GM19099 (cell line): ENCODE measurements at regions not wholly inside any gene's neighbourhood (a gene's known extent, or its start where the extent isn't known, plus 50 kb on each side); places are given as distances from the start of the nearest gene placed in this dataset.

Source experiments
- POLR2A ChIP-seq: IDR thresholded peaks from 3 replicates; pipeline ENCODE4 v1.6.1; 2011; ENCODE audit warnings: low read depth; ENCODE audit not compliant: insufficient read length; ENCODE audit errors: extremely low read depth

GRCh38 chr13:81388400-81388799 is 1047.5 kb upstream of the SPRY2 start:
- no peak for TF ChIP-seq POLR2A

DNA sequence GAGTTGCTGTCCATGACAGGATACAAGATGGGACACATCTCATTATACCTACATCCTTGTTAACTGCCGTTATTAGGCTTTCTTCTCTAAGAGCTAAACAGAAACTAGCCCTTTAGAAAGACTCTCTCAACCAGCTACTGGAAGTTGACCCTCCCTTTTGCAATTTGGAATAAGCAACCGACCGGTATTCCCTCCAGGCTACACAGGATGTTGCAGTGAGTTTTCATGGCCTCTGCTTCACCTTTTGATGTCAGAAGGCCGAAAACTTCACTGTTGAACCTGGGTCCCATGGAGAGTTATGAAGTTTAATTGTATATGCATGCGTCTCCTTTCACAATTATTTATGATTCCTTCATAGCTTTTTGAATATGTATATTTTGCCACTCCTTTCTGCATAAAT is 1042.5 kb upstream of the SPRY2 start:
- TF ChIP-seq POLR2A: no peak

- no peak for TF ChIP-seq POLR2A
These were observed 1041.3 kb upstream of the SPRY2 start for GRCh38 chr13:81382246-81382645.

DNA sequence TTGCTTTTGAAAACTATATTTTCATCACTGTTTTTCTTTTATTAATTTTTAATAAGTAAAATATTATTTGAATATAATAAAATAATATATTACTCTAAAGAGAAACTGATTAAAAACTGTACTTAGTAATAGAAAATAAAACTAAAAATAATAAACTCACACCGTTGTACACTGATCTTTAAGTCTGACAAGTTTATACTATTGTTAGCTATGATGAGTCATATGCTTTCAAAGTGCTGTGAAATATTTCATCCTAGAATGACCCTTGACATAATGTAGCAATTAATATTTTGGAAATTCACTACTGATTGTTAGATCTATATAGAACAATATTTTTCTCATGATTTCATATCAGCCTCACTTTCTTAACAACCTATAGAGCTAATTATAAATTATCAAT is 1040.6 kb upstream of the SPRY2 start:
- no peak for TF ChIP-seq POLR2A

DNA sequence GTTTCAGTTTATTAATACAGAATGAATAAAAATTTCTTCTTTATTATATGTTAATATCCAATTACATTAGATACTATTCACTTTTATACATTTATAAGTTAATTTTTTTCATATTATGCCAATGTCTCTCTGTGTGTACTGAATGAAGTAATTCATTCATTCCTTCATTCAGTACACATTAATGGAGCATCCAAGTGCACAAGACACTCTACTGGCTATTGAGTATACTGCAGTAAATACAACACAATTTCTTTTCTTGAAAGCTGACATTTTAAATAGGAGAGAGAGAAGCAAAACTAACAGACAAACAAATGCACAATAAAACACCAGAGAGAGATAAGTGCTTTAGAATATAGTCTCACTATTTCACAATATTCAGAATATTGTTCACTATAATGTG is 1038.3 kb upstream of the SPRY2 start:
- no peak for TF ChIP-seq POLR2A

DNA sequence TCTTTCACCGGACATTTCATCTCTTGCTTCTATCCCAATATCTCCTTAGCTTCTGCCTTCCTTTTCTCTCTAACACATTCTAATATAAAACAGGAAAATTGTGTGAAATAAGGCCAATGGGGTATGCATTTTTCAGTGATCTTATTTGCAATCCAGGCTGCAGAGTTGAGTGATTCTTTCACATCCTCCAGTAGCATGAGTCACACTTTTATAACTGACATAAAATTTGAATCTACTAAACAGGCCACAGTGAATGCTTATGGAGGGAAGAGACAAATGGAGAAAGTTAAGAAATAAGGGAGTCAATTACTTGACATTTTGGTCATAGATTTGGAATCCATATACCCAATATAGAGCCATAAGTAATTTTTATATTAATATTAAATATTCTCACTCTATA is 1037.0 kb upstream of the SPRY2 start:
- TF ChIP-seq POLR2A: no peak

DNA sequence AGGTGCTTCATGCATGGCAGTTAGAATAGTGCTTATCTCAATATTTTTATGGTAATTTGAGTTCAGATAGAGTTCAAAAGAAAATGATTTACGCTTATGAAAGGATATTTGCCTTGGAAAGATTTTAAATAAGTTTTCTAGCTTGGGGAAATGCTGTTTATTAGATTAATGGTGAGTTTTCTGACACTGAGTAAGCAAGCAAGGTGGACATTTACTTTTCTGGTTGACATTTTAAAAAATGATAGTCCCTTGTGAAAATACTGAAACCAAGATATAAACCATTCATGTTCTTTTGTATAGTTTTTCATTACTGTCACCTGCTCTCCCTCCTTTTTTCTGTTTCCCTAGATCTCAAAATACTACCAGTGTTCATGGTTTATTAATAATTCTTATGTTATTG is 1034.8 kb upstream of the SPRY2 start:
- no peak for TF ChIP-seq POLR2A

DNA sequence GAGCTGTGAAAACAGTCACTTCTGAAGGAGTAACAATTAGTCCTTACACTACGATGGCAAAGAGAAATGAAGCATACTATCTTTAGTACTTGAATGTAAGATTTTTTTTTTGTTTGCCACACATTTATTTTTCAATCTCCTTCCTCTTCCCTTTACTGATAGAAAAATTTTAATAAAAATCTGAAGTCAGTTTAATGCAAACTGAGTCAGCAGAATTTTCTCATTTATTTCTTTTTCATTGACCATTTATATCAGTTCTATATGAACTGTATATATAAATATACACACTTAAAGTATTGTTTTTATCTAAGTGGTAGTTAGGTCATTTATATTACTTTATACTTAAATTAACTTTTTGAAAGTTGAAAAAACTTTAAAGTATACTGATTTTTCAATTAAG is 1009.1 kb upstream of the SPRY2 start:
- TF ChIP-seq POLR2A: no peak

DNA sequence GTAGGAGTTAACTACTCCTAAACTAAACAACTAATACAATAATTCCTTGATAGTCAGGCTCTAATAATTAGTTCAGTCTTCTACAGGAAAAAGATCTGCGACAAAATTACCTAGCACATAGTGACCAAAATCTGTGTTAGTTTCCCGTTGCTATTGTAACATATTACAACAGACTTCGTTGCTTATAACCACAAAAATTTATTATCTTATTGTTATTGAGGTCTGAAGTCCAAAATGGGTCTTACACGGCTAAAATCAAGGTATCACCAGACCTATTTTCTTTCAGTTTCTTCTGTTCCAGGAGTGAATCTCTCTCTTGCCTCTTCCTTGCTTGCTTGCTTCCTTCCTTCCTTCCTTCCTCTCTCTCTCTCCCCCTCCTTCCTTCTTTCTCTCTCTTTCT is 993.6 kb upstream of the SPRY2 start:
- no peak for TF ChIP-seq POLR2A

GRCh38 chr13:81326913-81327312 is 986.0 kb upstream of the SPRY2 start:
- no peak for TF ChIP-seq POLR2A

DNA sequence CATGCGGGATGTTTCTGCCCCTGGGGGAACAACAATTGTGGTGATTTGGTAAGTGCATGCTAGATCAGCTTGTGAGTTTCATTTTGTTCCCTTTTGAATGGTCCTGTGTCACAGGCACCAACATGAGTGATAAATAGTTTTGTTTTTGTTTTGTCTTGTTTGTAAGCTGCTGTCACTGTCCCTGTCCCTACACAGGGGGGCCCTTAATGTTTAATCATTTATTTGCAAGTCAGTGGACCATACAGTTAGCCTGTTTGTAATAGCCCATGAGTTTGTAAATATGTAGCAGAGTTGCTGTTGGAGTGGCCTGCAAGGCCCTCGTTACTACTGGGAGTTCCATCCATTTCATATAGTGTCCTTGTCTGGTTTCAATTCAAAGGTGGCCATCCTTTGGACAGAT is 979.6 kb upstream of the SPRY2 start:
- TF ChIP-seq POLR2A: no peak

GRCh38 chr13:81319351-81319750 is 978.4 kb upstream of the SPRY2 start:
- no peak for TF ChIP-seq POLR2A

GRCh38 chr13:81318231-81319019 is 977.5 kb upstream of the SPRY2 start:
- no peak for TF ChIP-seq POLR2A

- TF ChIP-seq POLR2A: no peak
These were observed 973.5 kb upstream of the SPRY2 start for GRCh38 chr13:81314461-81314860.

GRCh38 chr13:81305928-81306327 is 965.0 kb upstream of the SPRY2 start:
- TF ChIP-seq POLR2A: no peak

- no peak for TF ChIP-seq POLR2A
These were observed 963.3 kb upstream of the SPRY2 start for GRCh38 chr13:81304121-81304659.

DNA sequence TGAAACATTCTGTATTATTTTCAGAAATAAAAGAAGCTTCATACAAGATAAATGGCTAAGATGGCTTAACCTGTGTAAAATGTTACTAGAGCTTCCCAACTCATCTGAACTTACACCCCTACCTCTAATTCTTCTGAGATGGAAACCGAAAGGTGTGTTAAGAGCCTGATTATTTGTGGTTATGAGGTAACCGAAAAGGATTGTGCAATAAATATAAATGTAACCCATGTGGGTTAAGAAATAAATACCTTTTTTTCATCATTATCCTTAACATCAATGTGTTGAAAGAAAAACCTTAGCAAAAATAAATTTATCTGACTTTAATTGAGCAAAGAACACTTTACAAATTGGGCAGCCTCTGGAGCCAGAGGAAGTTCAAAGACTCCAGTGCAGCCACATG is 961.8 kb upstream of the SPRY2 start:
- TF ChIP-seq POLR2A: no peak

DNA sequence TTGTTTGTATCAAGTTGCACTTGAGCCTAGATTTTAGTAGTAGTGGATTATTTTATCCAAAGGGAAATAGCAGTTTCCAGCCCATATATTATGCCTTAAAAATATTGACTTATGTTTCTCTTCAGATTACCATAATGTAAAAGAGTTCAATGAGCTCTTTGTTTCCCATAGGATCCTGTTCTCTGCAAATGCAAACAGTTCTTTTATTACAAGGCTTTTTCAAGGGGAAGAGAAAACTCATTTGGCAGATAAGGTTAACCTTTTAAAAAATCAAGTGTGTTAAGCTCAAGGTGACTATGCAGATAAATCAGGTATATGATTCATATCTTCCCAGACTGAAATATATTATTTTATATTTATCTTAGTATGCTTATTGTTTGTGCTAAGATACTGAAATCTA is 961.2 kb upstream of the SPRY2 start:
- TF ChIP-seq POLR2A: no peak

DNA sequence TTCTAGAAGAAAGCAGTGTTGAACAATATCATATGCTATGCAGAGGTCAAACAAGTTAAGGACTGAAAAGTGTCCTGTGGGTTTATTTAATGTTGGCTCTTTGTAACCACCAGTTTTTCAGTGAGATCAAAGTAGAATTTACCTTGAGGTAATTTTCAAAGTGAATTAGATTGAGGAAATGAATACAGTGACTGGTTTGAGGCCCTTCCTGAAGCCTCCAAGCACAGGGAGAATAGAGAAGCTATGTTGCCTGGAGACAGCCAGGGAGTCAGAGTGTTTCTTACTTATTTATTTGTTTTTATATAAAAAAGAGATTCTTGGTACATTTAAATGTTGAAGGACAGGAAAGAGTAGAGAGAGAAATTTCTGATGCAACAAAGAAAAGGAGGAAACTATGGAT is 954.3 kb upstream of the SPRY2 start:
- TF ChIP-seq POLR2A: no peak
